ENCODE measurements at regions not wholly inside any gene's neighbourhood (a gene's known extent, or its start where the extent isn't known, plus 50 kb on each side); places are given as distances from the start of the nearest gene placed in this dataset.

DNA sequence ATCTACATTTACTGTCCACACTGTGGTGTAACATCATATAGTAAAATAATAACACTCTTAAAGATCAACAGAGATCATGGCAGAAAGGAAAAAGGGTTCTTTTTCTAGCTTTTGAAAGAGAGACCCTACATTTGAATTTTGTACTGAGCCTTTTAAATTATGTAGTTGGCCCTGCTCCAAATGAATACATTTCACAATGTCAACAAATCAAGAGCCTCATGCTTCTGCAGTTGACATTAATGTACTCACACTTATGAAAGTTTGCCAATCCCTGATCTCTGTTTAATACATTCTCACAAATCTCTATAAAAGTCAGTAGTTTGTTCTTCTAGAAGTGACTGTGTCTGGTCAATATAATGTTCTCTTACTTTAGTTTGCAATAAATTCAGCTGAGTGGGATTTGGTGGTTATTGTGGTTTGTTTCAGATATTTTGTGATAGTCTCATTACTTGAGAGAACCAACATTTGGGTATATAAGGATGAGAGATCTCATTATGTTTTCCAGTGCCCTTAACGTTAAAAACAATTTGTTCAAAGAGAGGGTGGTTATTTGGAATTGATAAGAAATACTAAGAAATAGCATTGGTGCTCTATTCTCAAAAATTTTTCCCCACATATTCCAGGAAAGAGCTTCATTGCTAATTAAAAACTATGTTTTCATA is 277.8 kb upstream of the FTMT start:
- no peak for DNase-seq
- no peak overlapping the region for H3K27ac ChIP-seq
- H3K9me3 ChIP-seq, result no peaks in the 10 kb centered on the region
- 67 to 72% methylated on average over 1 of the region's 1 CpG for WGBS, 2 donors
- no peak overlapping the region for H3K4me3 ChIP-seq
- no peaks in the 10 kb centered on the region for H3K27me3 ChIP-seq
- H3K4me1 ChIP-seq, result no peaks in the 10 kb centered on the region
- intact Hi-C loops (cut with DNase I), result no loop called here
- no peaks in the 10 kb centered on the region for H3K36me3 ChIP-seq
- TF ChIP-seq POLR2AphosphoS5 (IDR thresholded peaks at IDR 0.05) (no peak), POLR2A (IDR thresholded peaks at IDR 0.05) (no peak), EP300 (IDR thresholded peaks at IDR 0.05) (no peak)
- TF ChIP-seq, protein P1, sequence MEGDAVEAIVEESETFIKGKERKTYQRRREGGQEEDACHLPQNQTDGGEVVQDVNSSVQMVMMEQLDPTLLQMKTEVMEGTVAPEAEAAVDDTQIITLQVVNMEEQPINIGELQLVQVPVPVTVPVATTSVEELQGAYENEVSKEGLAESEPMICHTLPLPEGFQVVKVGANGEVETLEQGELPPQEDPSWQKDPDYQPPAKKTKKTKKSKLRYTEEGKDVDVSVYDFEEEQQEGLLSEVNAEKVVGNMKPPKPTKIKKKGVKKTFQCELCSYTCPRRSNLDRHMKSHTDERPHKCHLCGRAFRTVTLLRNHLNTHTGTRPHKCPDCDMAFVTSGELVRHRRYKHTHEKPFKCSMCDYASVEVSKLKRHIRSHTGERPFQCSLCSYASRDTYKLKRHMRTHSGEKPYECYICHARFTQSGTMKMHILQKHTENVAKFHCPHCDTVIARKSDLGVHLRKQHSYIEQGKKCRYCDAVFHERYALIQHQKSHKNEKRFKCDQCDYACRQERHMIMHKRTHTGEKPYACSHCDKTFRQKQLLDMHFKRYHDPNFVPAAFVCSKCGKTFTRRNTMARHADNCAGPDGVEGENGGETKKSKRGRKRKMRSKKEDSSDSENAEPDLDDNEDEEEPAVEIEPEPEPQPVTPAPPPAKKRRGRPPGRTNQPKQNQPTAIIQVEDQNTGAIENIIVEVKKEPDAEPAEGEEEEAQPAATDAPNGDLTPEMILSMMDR (IDR thresholded peaks at IDR 0.05), result no peak

DNA sequence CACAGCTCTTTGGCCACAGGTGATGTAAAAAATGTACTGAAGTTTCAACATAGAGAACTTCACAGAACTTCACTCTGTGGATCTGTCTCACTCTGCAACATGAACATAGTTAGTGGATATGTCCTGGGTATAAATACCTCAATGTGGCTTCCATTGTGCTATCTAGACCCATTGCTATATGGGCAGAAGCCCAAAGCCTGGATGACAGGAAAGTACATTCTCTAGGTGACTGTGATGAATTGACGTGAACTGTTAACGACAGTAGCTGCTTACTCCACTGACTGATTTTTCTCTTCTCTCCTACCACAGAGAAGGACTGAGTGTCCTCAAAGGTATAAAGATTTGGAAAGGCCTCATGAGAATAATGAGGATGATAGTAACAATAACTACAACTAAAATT is 270.1 kb upstream of the FTMT start:
- Histone ChIP-seq H3K27ac (no peak overlapping the region), H3K4me3 (no peak overlapping the region), H3K4me1 (no peaks in the 10 kb centered on the region), H3K9me3 (peaks cover 0 to 2% (median 0%) of the 10 kb centered on the region in 4 donors), H3K36me3 (no peaks in the 10 kb centered on the region), H3K27me3 (no peaks in the 10 kb centered on the region)
- intact Hi-C loops (cut with DNase I), result no loop called here
- TF ChIP-seq, protein P1 (IDR thresholded peaks at IDR 0.05), result no peak
- no peak for TF ChIP-seq EP300 (IDR thresholded peaks at IDR 0.05)
- TF ChIP-seq POLR2A (IDR thresholded peaks at IDR 0.05), result no peak
- no peak for TF ChIP-seq POLR2AphosphoS5 (IDR thresholded peaks at IDR 0.05)
- WGBS, 2 donors, result 92 to 95% methylated on average over 2 of the region's 2 CpGs
- no peak for DNase-seq

DNA sequence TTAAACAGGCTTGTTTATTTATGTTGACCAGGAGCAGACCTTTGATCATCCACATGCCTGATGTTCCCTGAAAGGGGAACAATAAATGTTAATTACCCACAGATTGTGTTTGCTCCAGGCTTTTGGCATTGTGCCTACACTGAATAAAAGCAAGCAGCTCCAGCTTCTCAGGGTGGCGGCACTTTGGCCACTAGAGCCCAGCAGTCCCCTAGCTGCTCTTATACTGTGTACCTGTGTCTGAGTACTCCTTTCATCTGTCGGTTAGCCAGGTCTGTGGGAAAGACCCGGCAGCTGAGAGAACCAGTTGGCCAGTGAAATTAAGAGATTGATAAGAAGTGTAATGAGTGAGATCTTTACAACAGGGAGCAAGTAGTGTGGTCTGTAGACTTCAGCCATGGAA is 254.8 kb upstream of the FTMT start:
- H3K36me3 ChIP-seq, result no peaks in the 10 kb centered on the region
- DNase-seq, result no peak
- WGBS, 2 donors, result 25 to 78% methylated on average over 3 of the region's 3 CpGs
- peaks cover 0 to 6% (median 3%) of the 10 kb centered on the region in 4 donors for H3K9me3 ChIP-seq
- no peaks in the 10 kb centered on the region for H3K27me3 ChIP-seq
- intact Hi-C loops (cut with DNase I), result no loop called here
- no peaks in the 10 kb centered on the region for H3K4me1 ChIP-seq
- H3K4me3 ChIP-seq, result no peak overlapping the region
- H3K27ac ChIP-seq, result no peak overlapping the region
- TF ChIP-seq POLR2A (IDR thresholded peaks at IDR 0.05) (no peak), POLR2AphosphoS5 (IDR thresholded peaks at IDR 0.05) (no peak)
- TF ChIP-seq, protein P1 (IDR thresholded peaks at IDR 0.05), result no peak

DNA sequence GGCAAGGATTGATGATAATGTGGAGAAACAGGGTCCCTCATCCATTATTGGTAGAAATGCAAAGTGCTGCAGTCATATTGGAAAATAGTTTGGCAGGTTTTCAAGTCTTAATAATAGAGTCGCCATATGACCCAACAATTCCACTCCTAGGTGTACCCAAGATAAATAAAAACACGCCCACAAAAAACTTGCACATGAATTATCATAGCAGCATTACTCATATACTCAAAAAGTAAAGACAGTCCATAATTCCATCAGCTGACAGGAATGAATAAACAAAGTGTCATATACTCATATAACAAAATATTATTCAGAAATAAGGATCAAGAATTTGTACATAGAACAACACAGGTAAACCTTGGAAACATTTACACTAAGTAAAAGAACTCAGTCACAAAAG is 242.9 kb upstream of the FTMT start:
- Histone ChIP-seq H3K36me3 (no peaks in the 10 kb centered on the region), H3K9me3 (no peaks in the 10 kb centered on the region), H3K4me3 (no peak overlapping the region), H3K4me1 (no peaks in the 10 kb centered on the region), H3K27ac (no peak overlapping the region), H3K27me3 (no peaks in the 10 kb centered on the region)
- intact Hi-C loops (cut with DNase I), result no loop called here
- TF ChIP-seq POLR2A (IDR thresholded peaks at IDR 0.05), result no peak
- TF ChIP-seq, protein P1 (IDR thresholded peaks at IDR 0.05), result no peak
- TF ChIP-seq EP300 (IDR thresholded peaks at IDR 0.05), result no peak
- TF ChIP-seq POLR2AphosphoS5 (IDR thresholded peaks at IDR 0.05), result no peak
- DNase-seq, result no peak
- WGBS, 2 donors, result 43 to 83% methylated on average over 2 of the region's 2 CpGs

DNA sequence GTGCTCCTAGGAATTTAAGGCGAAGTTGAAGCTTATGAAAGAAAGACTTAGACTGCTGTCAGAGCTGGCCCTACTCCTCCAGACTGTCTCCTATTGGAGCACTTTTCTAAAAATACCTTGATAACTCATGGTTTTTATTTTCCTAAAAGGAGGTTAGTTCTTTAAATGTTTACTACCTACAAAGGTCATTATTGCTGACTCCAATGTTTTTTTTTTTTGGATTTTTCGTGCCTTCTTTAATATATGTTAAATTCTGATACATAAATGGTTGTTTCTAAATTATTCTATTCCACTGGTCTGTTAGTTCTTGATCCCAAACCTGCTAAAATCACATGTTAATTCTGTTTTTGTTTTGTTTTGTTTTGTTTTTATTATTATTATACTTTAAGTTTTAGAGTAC is 227.6 kb upstream of the FTMT start:
- H3K27me3 ChIP-seq, result no peaks in the 10 kb centered on the region
- H3K4me3 ChIP-seq, result no peak overlapping the region
- 76 to 86% methylated on average over 2 of the region's 2 CpGs for WGBS, 2 donors
- TF ChIP-seq POLR2A (IDR thresholded peaks at IDR 0.05) (no peak), EP300 (IDR thresholded peaks at IDR 0.05) (no peak), POLR2AphosphoS5 (IDR thresholded peaks at IDR 0.05) (no peak)
- TF ChIP-seq, protein P1 (IDR thresholded peaks at IDR 0.05), result no peak
- H3K9me3 ChIP-seq, result no peaks in the 10 kb centered on the region
- H3K4me1 ChIP-seq, result no peaks in the 10 kb centered on the region
- intact Hi-C loops (cut with DNase I), result no loop called here
- H3K36me3 ChIP-seq, result no peaks in the 10 kb centered on the region
- H3K27ac ChIP-seq, result no peak overlapping the region
- no peak for DNase-seq

Data from sigmoid colon (tissue), 6 donors.